ENCODE measurements at regions not wholly inside any gene's neighbourhood (a gene's known extent, or its start where the extent isn't known, plus 50 kb on each side); places are given as distances from the start of the nearest gene placed in this dataset.

- no peak for ATAC-seq
- CTCF ChIA-PET (ENCODE audit: low intra/inter-chr PET ratio, low total read pairs): no interaction called here
- no peak for TF ChIP-seq ZMYM2 (CRISPR knock-in tag; IDR thresholded peaks at IDR 0.05)
- TF ChIP-seq SAFB2 (CRISPR knock-in tag; IDR thresholded peaks at IDR 0.05; ENCODE audit: borderline replicate concordance, low read depth): no peak
- TF ChIP-seq MAF1 (CRISPR knock-in tag; IDR thresholded peaks at IDR 0.05; ENCODE audit: borderline replicate concordance): no peak
- TF ChIP-seq ZNF770 (CRISPR knock-in tag; IDR thresholded peaks at IDR 0.05): no peak
- TF ChIP-seq ZMAT3 (CRISPR knock-in tag; conservative IDR thresholded peaks at IDR 0.05): no peak
- no peak for TF ChIP-seq ZNF34 (CRISPR knock-in tag; IDR thresholded peaks at IDR 0.05; ENCODE audit: borderline replicate concordance)
- TF ChIP-seq ZNF292 (CRISPR knock-in tag; IDR thresholded peaks at IDR 0.05; ENCODE audit: borderline replicate concordance, low read depth): no peak
- TF ChIP-seq ZSCAN25 (CRISPR knock-in tag; IDR thresholded peaks at IDR 0.05): no peak
- no peak for TF ChIP-seq ZNF7 (CRISPR knock-in tag; IDR thresholded peaks at IDR 0.05)
- no peak for TF ChIP-seq ELK4 (CRISPR knock-in tag; IDR thresholded peaks at IDR 0.05; ENCODE audit: borderline replicate concordance)
Observed at GRCh38 chr3:6750782-6751181, 110.1 kb upstream of the GRM7 start.

More at GRCh38 chr3:6750782-6751181, 110.1 kb upstream of the GRM7 start:
- POLR2A ChIA-PET: no interaction called here
- Histone ChIP-seq H4K20me1 (ENCODE audit: insufficient read depth, low read length) (no peaks in the 10 kb centered on the region), H3K4me1 (ENCODE audit: insufficient read depth, low read length) (no peaks in the 10 kb centered on the region), H3K4me2 (ENCODE audit: low read depth, low read length) (no peak overlapping the region), H3K27me3 (ENCODE audit: control insufficient read depth in 1 of 2, insufficient read depth in 2 of 2, low read length in 2 of 2) (no peaks in the 10 kb centered on the region), H3K27ac (ENCODE audit: extremely low read length, insufficient read depth, low read length) (no peak overlapping the region), H3K9ac (ENCODE audit: insufficient read depth, low read depth, low read length) (no peak overlapping the region), H2AFZ (ENCODE audit: low read length) (no peak overlapping the region), H3K79me2 (ENCODE audit: insufficient read depth, low read length) (no peaks in the 10 kb centered on the region), H3K9me3 (ENCODE audit: low read length) (peaks cover 65% of the 10 kb centered on the region), H3K36me3 (replicated peaks in 1 of 2; ENCODE audit: control insufficient read depth in 1 of 2, insufficient read depth in 2 of 2, low read length in 2 of 2) (no peaks in the 10 kb centered on the region), H3K4me3 (replicated peaks in 1 of 3; ENCODE audit: insufficient read depth in 1 of 3, low read depth in 2 of 3, low read length in 3 of 3) (no peak overlapping the region)
- no TSS peak for BruUV-seq (replicated peaks)
- in situ Hi-C loops (cut with HindIII; ENCODE audit: extremely low pct_ligation_motif_present, low pct_unique_long_range_greater_than_20kb) (no loop called here), intact Hi-C loops (cut with micrococcal nuclease; ENCODE audit: unreplicated experiment) (no loop called here)
- no peak for FAIRE-seq
- no peak for DNase-seq (ENCODE audit: low spot score)
